GM12878 (cell line): ENCODE measurements at regions not wholly inside any gene's neighbourhood (a gene's known extent, or its start where the extent isn't known, plus 50 kb on each side); places are given as distances from the start of the nearest gene placed in this dataset.

Experiments used
- ATAC-seq: fragments of 200-7000 bp; cut with Tn5 transposase; 3 replicates; pipeline ENCODE4 v1.9.1; 2020; ENCODE audit warnings: mild to moderate bottlenecking, moderate library complexity
- BruUV-seq: library from RNA; stranded (reverse); fragments of 400-500 nt; replicated peaks from 2 replicates; lab custom pipeline; 2021; lab: Mats Ljungman, UMichigan
- CTCF ChIA-PET: fragments of 300-600 bp; sonication (Branson Sonifier 250); formaldehyde crosslinking; extraction: SDS; loops from one replicate; lab custom pipeline; 2021; ENCODE audit warnings: inconsistent platforms; lab: Yijun Ruan, JAX
- POLR2A ChIA-PET: fragments of 350-600 bp; formaldehyde crosslinking; extraction: SDS; loops from one replicate; lab custom pipeline; 2021; ENCODE audit warnings: inconsistent platforms; lab: Charles Lee
- RAD21 ChIA-PET: fragments of 300-600 bp; sonication (Branson Sonifier 250); formaldehyde crosslinking; loops from one replicate; lab custom pipeline; 2023; ENCODE audit warnings: antibody characterized with exemption; ENCODE audit not compliant: unreplicated experiment; lab: Charles Lee
- SMC1A ChIA-PET: fragments of 300-600 bp; sonication (Branson Sonifier 250); formaldehyde crosslinking; loops from one replicate; lab custom pipeline; 2023; ENCODE audit not compliant: unreplicated experiment, uncharacterized antibody; lab: Charles Lee
- DNase-seq: peaks from one replicate; pipeline ENCODE4 v3.0.0-alpha.2; 2011; ENCODE audit warnings: low read depth, low spot score
- FAIRE-seq: peaks from 3 replicates; lab custom pipeline; 2011; peaks lifted over from hg19 to GRCh38; lab: Jason Lieb, UNC
- H2AFZ ChIP-seq: 2 replicates; pipeline ENCODE4 v1.6.0; 2011; ENCODE audit warnings: low read depth, low read length, control low read depth; ENCODE audit not compliant: control insufficient read depth
- H3K27ac ChIP-seq: 2 replicates; pipeline ENCODE4 v1.5.1; 2011; ENCODE audit warnings: control low read depth; ENCODE audit not compliant: control insufficient read depth, insufficient read depth
- H3K27me3 ChIP-seq, 2 experiments: replicated peaks in 1 of 2; 2 replicates each; pipeline versions ENCODE4 v1.6.0 to v1.6.1; 2011; ENCODE audit warnings: low read length in 1 of 2; ENCODE audit not compliant: control insufficient read depth in 2 of 2, insufficient read depth in 2 of 2
- H3K36me3 ChIP-seq, 2 experiments: 2 replicates each; pipeline ENCODE4 v1.5.1; 2011; ENCODE audit warnings: low read length in 1 of 2; ENCODE audit not compliant: control insufficient read depth in 2 of 2, insufficient read depth in 2 of 2
- H3K4me1 ChIP-seq: 2 replicates; pipeline ENCODE4 v1.6.1; 2011; ENCODE audit warnings: mild to moderate bottlenecking, low read length, moderate library complexity, mixed read lengths; ENCODE audit not compliant: control insufficient read depth, insufficient read depth
- H3K4me2 ChIP-seq: 2 replicates; pipeline ENCODE4 v1.6.0; 2011; ENCODE audit warnings: control low read depth; ENCODE audit not compliant: control insufficient read depth, insufficient read depth
- H3K4me3 ChIP-seq: fragments of 200-600 bp; sonication (generic); 2 replicates; pipeline ENCODE4 v1.5.1; 2016
- H3K79me2 ChIP-seq: 2 replicates; pipeline ENCODE4 v1.6.0; 2011; ENCODE audit warnings: low read length; ENCODE audit not compliant: control insufficient read depth, insufficient read depth
- H3K9ac ChIP-seq: 2 replicates; pipeline ENCODE4 v1.8.0; 2011; ENCODE audit warnings: low read length, control low read depth, mixed read lengths; ENCODE audit not compliant: control insufficient read depth, insufficient read depth
- H3K9me3 ChIP-seq: replicated peaks from 3 replicates; pipeline ENCODE4 v1.5.1; 2011; ENCODE audit warnings: mild to moderate bottlenecking, low read length; ENCODE audit not compliant: control insufficient read depth, insufficient read depth
- H4K20me1 ChIP-seq: 2 replicates; pipeline ENCODE4 v1.6.0; 2011; ENCODE audit not compliant: control insufficient read depth, insufficient read depth
- ASH2L ChIP-seq: fragments of 300-600, 200-600 bp; sonication (generic); IDR thresholded peaks from 2 replicates; pipeline ENCODE4 v1.6.1; 2017; ENCODE audit warnings: low read depth, mild to moderate bottlenecking, borderline replicate concordance
- ATF2 ChIP-seq: IDR thresholded peaks from 2 replicates; pipeline ENCODE4 v1.6.1; 2012; ENCODE audit warnings: low read length, inconsistent platforms
- CREB1 ChIP-seq: IDR thresholded peaks from 2 replicates; pipeline ENCODE4 v1.6.1; 2012; ENCODE audit warnings: low read depth, mild to moderate bottlenecking, inconsistent platforms
- E2F8 ChIP-seq: fragments of 450-650 bp; IDR thresholded peaks from 2 replicates; pipeline ENCODE4 v1.6.1; 2018; ENCODE audit warnings: mild to moderate bottlenecking, low read depth, moderate library complexity; ENCODE audit not compliant: partially characterized antibody
- GABPA ChIP-seq: IDR thresholded peaks from 2 replicates; pipeline ENCODE4 v1.6.1; 2014; ENCODE audit warnings: antibody characterized with exemption, low read depth, mild to moderate bottlenecking, inconsistent platforms
- JUNB ChIP-seq: IDR thresholded peaks from 2 replicates; pipeline ENCODE4 v1.6.1; 2016; ENCODE audit warnings: antibody characterized with exemption, mild to moderate bottlenecking
- NBN ChIP-seq: fragments of 450-650 bp; IDR thresholded peaks from 2 replicates; pipeline ENCODE4 v1.6.1; 2016
- NKRF ChIP-seq: fragments of 450-650 bp; conservative IDR thresholded peaks from 2 replicates; pipeline ENCODE4 v1.6.1; 2017; ENCODE audit warnings: mild to moderate bottlenecking, moderate library complexity
- NR2F1 ChIP-seq: fragments of 450-650 bp; conservative IDR thresholded peaks from 2 replicates; pipeline ENCODE4 v1.6.1; 2017; ENCODE audit warnings: mild to moderate bottlenecking
- RCOR1 ChIP-seq: conservative IDR thresholded peaks from 2 replicates; pipeline ENCODE4 v1.6.1; 2012; ENCODE audit warnings: low read depth, low read length, improper control_type of control experiment
- SREBF1 ChIP-seq: IDR thresholded peaks from 2 replicates; pipeline ENCODE4 v1.6.1; 2012; ENCODE audit warnings: mild to moderate bottlenecking, low read length
- TCF12 ChIP-seq: IDR thresholded peaks from 2 replicates; pipeline ENCODE4 v1.6.1; 2011; ENCODE audit warnings: low read depth, mild to moderate bottlenecking, low read length
- YY1 ChIP-seq: IDR thresholded peaks from 2 replicates; pipeline ENCODE4 v1.6.1; 2011; ENCODE audit warnings: low read depth, mild to moderate bottlenecking, low read length
- WGBS: methylation state at CpG from one replicate; pipeline ENCODE4 v1.1.6; 2016; ENCODE audit warnings: low lambda C conversion rate; ENCODE audit not compliant: insufficient replicate concordance, insufficient coverage; ENCODE audit errors: missing lambda C conversion rate; 5-methylcytosine and 5-hydroxymethylcytosine counted together
- in situ Hi-C: fragments of 300-500 bp; cut with MboI; formaldehyde crosslinking; loops from 9 replicates; pipeline ENCODE4 v1.14.3; 2018; ENCODE audit warnings: mixed read lengths
- intact Hi-C: fragments of 100-400 bp; cut with micrococcal nuclease; formaldehyde crosslinking; loops from one replicate; pipeline ENCODE4 v1.14.2; 2022; ENCODE audit not compliant: unreplicated experiment
- TF ChIP-seq, protein P1 (sequence below): fragments of 150-350 bp; IDR thresholded peaks from 2 replicates; pipeline ENCODE4 v1.6.1; 2016; ENCODE audit warnings: low read depth, low read length

DNA sequence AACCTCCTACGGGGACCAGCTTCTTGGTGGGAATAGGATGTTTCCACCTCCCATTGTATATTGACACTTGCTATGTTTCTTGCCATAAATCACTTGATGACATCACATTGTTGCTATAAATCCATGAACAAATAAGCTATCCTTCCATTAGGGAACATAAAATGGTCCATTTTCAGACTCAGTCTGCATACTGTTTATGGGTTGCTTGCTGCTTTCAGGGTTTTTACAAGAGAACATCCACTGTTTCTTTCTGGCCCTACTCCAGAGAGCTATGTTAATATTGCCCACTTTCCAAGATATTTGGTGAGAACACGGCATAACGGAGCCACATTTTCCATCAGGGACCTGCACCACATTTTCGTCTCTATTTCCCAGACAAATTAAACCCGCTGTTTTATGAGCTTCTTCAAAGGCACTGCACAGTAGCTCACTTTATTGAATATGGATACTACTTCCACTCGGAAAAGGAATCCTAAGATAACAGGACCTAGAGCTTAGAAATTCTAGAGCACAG lies 800.2 kb downstream of the KCNJ2 start:
- Histone ChIP-seq H3K27me3 (no peaks in the 10 kb centered on the region), H3K4me3 (no peak overlapping the region), H2AFZ (no peak overlapping the region), H3K79me2 (no peaks in the 10 kb centered on the region), H3K4me1 (no peaks in the 10 kb centered on the region), H3K9ac (no peak overlapping the region), H3K36me3 (no peaks in the 10 kb centered on the region), H4K20me1 (no peaks in the 10 kb centered on the region), H3K4me2 (no peak overlapping the region), H3K9me3 (no peaks in the 10 kb centered on the region), H3K27ac (no peak overlapping the region)
- intact Hi-C loops (no loop called here), in situ Hi-C loops (no loop called here)
- FAIRE-seq (no peak), DNase-seq (no peak), ATAC-seq (no peak)
- WGBS: 16% methylated on average over 6 of the region's 6 CpGs
- no TSS peak for BruUV-seq
- ChIA-PET SMC1A (no interaction called here), POLR2A (no interaction called here), RAD21 (no interaction called here), CTCF (no interaction called here)
- TF ChIP-seq, protein P1, sequence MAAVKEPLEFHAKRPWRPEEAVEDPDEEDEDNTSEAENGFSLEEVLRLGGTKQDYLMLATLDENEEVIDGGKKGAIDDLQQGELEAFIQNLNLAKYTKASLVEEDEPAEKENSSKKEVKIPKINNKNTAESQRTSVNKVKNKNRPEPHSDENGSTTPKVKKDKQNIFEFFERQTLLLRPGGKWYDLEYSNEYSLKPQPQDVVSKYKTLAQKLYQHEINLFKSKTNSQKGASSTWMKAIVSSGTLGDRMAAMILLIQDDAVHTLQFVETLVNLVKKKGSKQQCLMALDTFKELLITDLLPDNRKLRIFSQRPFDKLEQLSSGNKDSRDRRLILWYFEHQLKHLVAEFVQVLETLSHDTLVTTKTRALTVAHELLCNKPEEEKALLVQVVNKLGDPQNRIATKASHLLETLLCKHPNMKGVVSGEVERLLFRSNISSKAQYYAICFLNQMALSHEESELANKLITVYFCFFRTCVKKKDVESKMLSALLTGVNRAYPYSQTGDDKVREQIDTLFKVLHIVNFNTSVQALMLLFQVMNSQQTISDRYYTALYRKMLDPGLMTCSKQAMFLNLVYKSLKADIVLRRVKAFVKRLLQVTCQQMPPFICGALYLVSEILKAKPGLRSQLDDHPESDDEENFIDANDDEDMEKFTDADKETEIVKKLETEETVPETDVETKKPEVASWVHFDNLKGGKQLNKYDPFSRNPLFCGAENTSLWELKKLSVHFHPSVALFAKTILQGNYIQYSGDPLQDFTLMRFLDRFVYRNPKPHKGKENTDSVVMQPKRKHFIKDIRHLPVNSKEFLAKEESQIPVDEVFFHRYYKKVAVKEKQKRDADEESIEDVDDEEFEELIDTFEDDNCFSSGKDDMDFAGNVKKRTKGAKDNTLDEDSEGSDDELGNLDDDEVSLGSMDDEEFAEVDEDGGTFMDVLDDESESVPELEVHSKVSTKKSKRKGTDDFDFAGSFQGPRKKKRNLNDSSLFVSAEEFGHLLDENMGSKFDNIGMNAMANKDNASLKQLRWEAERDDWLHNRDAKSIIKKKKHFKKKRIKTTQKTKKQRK: no peak
- TF ChIP-seq GABPA (no peak), E2F8 (no peak), NBN (no peak), TCF12 (no peak), RCOR1 (no peak), YY1 (no peak), SREBF1 (no peak), ASH2L (no peak), CREB1 (no peak), ATF2 (no peak), NKRF (no peak), JUNB (no peak), NR2F1 (no peak)
